Activated T-cell treated with anti-CD3 and anti-CD28 coated beads, Interleukin-2, amount 50 U/mL, for 48 hours (primary cell): ENCODE measurements at regions not wholly inside any gene's neighbourhood (a gene's known extent, or its start where the extent isn't known, plus 50 kb on each side); places are given as distances from the start of the nearest gene placed in this dataset.

Source experiments
- DNase-seq, 2 experiments: peaks; one replicate each; pipeline ENCODE4 v3.0.0-alpha.2; 2020

DNA sequence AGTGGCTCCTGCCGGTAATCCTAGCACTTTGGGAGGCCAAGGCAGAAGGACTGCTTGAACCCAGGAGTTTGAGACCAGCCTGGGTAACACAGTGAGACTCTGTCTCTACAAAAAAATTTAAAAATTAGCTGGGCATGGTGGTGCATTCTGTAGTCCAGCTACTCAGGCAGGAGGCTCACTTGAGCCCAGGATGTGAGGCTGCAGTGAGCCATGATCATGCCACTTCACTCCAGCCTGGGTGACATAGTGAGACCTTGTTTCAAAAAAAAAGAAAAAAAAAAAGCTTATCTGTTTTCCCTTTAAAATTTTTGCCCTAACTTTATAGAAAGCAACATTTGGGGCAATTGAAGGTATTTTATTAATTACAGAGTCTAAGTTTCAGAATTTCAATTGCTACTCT, 486.0 kb downstream of the BCAT1 start:
- DNase-seq: no peak

DNA sequence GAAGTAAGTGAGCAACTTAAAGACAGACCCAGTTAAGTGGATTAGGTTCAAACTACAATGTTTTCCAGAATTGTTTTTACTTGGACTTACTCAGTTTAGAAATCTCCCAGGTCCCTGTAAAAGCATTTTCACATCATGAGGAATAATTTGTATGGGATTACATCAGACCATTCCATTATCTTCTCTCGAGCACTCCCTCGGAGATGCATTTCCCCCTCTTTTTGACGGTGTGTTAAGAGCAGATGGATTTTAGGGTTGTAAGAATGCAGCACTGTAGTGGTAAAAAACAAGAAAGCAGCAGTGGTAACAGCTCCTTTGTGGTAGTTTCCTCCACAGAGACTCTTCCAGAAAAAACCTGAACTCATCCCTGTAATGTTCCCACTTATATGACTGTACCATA, 488.4 kb downstream of the BCAT1 start:
- no peak for DNase-seq

DNA sequence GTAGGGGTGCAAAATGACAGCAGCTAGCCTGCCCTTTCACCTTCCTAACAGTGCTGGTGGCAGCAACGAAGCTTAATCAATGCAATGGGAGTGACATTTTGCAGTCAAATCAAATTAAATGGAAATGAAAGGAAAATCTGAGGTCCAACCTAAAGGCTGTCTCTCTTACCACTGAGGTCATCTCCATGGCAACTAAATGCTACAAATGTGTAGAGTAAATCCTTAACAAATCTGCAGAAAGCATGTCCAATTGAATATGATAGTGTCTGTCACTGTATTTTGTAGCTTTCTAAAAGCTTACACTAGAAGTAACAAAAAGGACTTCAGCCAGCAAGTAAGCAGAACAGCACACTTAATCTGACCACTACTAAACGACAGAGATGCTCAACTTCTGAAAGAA, 488.8 kb downstream of the BCAT1 start:
- DNase-seq: no peak

DNA sequence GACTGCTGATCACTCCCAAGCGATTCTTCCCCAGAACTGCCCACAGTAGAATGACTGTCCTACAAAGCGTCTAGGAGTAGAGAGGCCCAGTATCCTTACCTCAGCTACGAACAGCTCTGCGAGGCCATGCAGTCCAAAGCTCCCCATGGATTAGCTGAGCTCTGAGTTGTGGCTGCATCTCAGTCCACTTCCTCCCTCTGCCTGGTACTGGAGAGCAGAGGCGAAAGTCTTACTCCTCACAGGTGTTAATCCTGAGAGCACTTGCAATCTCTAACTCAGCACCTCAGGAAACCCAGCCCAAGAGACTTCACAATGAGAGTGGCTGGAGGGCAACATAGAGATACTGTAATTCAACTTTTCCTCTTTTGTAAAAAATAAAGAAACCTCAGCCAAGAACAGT, 493.1 kb downstream of the BCAT1 start:
- no peak for DNase-seq

DNA sequence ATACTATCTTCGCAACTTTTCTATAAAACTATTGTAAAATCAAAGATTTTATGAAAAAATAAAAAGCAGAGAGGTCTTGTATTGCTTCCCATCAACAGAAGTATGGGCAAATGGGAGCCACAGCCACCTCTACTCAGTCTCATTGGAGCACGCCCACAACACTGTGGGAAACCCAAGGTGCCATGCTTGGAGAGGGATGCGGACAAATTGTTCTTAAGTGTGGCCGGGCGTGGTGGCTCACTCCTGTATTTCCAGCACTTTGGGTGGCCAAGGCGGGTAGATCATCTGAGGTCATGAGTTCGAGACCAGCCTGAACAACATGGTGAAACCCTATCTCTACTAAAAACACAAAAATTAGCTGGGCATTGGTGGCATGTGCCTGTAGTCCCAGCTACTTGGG, 498.2 kb upstream of the SOX5 start:
- no peak for DNase-seq

DNA sequence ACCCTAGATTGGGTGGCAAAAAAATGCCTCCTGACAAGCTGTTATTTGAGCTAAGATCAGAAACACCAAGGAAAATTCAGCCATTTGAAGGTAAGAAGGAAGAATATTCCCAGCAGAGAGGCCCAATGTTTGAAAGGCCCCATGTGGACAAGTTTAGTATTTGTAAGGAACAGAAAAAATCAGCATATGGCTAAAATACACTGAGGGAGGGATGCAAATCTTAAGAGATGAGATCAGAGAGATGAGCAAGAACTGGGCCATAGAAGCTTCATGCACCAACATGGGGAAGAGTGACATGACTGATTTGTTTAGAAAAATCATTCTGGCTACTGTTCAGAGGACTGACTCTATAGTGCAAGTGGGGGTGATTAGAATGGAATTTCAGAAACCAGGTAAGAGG, 496.8 kb upstream of the SOX5 start:
- no peak for DNase-seq

DNA sequence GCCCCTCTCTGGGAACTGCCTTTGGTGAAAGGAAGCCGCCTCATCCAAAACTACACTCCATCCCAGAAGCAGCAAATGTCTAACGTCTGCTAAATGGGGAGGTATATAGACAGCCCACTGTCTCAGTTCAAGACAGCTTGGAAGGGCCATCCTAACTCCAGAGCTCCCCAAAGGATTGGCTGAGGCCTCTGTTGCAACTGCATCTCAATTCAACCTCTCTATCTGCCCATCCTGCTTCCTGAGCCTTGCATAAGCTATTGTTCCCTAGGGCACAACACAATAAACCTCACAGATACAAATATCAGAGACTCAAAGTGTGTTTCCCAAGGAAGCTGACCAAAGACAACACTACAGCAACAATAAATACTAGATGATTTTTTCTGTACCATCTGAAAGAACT, 495.2 kb upstream of the SOX5 start:
- DNase-seq: no peak

DNA sequence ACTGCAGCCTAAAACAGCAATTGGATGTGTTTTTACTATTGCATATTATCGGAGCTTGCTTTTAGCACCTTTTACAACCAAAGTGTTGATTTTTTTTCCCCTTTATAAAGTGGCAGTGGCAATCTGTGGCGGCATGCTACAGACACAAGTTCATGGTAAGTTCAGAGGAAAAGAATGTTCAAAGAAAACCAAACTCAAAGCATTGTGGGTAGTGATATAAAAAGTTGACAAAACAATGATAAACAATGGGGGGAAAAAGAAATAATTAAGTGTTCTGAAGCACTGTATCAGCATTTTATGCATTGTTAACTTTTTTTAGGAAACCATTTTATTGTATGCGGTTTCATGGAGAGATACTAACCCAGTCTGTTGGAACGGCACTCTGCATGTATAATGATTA, 492.0 kb upstream of the SOX5 start:
- DNase-seq: no peak

DNA sequence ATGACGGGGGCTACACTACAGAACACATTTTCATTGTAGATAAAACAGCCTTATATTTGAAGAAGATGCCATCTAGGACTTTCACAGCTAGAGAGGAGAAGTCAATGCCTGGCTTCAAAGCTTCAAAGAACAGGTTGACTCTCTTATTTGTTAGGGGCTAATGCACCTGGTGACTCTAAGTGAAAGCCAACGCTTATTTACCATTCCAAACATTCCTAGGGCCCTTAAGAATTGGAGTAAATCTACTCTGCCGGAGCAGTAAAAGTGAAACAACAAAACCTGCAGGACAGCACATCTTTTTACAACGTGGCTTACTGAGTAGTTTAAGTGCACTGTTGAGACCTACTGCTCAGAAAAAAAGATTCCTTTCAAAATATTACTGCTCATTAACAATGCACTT, 487.2 kb upstream of the SOX5 start:
- DNase-seq: no peak

DNA sequence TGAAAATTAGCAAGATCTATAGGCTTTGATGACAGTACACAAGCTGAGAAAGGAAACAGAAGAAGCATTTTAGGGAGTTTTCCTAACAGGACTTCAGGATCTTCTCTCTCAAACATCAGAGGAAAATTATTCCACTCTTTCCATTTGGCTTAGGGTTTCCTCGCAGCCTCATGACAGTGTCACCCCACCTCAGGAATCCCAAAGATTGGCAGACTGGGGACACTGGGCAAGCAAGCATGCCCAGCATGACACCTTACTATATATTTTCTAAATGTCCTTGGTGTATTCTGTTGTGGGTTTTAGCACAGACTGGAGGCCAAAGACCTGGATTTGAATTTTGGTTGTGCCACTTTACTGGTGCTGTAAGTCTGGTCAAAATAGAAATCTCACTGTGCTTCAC, 482.4 kb upstream of the SOX5 start:
- DNase-seq: no peak

DNA sequence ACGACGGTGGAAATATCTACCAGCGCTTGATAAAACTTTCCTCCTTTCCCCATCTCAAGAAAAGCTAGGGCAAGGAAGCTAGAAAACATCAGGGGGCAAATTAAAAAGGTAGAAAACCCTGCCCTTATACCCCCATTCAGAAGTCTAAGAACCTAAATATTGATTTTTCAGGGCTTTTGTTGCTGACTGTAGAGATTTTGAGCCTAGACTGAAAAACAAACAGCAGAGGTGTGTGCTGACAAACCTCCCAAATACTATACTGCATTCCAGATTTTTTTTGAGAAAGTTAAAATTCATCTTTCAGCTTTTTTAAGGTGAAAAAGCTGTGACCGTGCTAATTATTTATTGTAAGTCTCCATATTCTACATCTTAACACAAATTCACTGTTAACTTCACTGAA, 478.3 kb upstream of the SOX5 start:
- no peak for DNase-seq

DNA sequence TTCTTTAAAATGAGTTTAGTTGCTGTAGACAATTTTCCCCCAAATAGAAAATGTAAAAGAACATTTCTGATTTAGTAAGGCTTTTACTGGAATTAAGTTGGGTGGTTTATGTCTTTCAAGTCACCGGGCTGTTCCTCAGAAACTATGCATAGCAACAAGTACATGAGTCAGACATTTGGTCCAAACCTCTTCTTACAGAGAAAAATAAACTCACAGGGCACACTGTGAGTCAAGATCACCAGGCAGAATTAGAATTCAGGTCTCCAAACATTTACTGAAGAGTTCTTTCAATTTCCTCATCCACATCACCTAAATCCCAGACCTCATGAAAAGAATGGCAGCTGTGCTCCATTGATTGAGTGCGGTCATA, 476.1 kb upstream of the SOX5 start:
- DNase-seq: no peak

DNA sequence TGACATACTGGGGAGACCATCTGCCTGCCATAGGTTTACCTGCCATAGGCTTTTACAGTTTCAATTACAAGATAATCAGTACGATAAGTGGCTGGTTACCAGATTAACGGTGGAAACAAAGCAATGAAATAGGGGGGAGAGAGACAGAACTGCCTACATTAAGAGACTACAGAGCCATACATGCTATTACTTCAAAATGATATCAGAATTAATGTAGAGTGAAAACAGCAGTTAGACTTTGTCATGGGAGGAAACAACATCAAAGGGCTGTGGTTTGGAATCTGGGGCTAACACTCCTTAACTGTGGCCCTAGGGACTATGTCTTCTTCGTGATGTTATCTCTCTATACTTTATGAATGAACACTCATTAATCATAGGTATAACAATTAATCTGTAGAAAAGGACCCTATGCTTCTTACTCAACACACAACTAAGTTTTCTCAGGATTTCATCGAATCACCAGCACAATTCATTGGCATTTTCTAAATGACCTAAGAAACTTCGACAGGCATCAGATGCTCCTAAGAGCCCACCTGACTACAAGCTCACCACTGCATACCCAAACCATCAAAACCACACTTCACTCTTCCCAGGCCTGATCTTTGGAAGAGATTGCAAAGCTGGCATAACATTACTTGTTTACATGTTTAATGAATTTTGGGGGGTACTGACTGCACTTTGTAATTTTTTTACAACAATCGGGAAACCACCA, 475.6 kb upstream of the SOX5 start:
- no peak for DNase-seq

DNA sequence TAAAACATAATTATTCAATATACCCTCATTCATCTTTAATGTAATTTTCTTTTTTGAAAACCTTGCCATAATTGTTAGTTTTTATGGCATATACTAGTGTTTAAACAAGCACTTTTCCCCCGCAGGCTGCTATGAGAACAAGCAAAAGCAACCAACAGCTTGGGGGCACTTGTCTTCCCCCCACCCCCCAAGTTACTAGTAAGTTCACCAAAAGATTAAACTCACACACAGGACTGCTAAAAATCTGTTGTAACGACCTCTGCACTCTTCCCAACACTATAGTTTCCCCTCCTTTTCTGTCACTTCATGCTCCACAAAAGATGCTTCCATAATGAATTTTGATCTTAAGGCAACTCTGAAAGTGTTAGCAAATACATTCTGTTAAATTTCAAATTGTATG, 474.9 kb upstream of the SOX5 start:
- DNase-seq: no peak

DNA sequence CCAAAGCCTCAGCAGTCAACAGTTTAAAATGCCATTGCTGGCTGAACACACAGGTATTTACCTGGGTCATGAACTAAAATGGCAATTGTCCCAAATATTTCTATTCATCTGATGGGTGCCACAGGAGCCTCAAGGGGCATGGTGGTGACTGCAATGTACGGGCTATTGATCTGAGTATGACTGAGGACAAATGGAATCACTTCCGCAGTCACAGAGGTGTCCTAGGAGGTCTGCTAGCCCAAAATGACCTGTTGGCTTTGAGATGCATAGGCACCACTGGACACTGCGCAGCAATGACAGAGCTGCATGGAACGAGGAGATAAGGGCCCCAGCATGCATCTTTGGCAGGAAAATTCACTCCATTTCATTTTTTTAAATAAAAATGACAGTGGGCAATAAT, 474.1 kb upstream of the SOX5 start:
- no peak for DNase-seq

DNA sequence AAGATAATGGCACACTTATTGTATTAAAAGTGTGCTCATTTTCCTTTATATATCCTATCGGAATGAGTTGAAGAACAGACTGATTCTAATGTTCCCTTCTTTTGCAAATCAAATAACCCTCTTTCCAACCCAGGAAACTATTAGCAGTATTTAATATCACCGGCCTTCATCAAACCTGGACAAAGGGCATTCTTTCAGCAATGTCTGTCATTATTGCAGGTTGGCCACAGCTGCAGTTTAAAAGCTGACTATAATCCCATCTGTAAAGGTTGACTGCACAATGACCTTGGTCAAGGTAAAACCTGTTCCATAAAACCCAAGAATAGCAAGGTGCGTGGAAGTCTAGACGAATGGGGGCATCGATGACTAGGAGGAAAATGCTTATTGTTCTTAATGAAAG, 472.3 kb upstream of the SOX5 start:
- no peak for DNase-seq

DNA sequence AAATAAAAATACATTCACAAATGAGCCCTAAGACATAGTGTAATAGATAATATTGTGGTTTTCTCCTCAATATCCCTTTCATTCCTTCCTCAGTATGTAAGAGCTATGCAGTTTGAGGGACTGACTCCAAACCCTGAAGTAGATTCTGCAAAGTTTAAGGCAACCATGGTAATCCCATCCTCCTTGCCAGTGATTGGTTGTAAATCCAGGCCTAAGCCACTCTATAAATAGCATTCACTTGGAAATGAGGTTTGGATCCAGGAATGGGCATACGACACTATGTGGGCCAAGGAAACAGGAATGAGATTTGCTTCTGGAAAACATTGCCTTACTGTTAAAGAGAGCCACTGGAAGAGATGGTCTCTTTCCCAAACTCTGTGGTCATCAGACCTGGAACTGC, 468.7 kb upstream of the SOX5 start:
- no peak for DNase-seq

DNA sequence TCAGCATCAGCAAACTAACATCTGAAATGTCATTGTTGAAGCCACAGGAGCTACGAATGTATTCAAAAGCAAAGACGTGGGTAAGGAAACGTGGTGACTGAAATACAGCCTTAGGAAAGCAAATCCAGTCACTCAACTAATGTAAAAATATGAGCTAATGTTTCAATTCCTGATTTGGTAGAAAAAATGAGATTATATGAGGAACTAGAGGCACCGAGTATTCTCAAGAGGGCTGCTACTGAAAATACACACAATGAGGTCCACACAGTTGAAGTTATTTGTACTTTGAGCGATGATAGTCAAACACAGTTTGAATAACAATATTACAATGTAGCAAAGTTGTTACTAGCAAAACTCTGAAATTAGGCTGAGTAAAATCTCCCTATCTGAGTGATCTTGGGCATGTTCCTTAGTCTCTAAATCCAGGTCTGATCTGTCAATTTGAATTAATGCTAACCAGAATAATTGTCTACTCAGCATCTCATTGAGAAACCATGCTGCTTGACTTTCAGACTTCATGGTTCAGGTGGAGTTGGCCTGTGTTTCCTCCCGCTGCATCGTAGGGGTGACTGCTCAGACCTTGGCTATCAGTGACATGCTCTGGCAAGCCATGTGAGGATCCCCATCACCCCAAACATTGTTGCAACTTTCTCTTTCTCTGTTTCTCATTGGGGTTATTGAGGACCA, 467.1 kb upstream of the SOX5 start:
- DNase-seq: no peak

DNA sequence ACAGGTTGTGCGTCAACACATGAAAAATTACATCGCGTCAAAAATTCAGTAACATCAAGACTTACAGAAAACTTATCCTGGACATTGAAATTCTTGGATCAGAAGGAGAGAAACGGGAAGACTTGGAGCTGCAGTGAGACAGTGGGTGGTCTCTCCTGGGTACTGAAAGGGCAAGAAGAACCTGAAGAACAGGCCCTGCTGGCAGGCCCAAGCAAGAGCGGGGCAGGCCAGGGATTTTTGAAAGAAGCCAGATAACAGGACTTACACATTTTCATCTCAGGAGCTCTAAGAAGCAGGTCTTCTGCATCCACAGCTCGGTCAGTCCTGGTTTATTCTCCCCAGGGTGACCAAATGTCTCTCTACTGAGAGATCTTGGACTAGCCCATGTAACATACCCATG, 466.5 kb upstream of the SOX5 start:
- DNase-seq: no peak

DNA sequence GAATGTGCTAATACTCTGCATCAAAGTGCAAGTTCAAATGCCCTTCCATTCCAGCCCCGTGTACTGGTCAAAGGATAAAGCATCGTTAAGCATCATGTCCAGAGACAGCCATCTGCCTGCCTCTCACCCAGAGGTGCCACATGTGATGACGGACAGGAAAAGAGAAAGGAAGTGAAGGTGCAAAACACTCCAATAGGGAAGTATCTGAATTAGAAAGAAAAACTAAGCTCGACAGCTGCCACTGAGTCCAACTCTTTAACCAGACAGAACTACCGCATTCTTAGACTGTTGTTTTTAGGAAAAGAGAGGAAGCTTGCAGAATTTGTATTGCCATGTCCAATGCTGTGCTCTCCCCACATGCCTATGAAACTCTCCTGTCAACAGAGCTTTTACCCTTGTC, 465.0 kb upstream of the SOX5 start:
- DNase-seq: no peak

DNA sequence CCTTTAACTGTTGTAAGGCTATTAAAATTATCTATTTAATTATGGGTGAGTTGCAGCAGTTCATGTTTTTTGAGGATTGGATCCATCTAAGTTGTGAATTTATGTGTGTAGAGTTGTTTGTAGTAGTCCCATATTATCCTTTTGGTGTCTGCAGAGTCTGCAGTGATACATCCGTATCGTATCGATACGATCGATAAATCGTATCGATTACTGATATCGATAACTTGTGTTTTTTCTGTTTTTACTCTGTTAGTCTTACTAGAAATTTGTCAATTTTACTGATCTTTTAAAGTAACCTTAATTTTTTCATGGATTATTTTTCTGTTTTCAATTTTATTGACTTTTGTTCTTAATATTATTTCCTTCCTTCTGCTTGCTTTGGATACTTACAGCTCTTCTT, 462.5 kb upstream of the SOX5 start:
- DNase-seq: no peak

DNA sequence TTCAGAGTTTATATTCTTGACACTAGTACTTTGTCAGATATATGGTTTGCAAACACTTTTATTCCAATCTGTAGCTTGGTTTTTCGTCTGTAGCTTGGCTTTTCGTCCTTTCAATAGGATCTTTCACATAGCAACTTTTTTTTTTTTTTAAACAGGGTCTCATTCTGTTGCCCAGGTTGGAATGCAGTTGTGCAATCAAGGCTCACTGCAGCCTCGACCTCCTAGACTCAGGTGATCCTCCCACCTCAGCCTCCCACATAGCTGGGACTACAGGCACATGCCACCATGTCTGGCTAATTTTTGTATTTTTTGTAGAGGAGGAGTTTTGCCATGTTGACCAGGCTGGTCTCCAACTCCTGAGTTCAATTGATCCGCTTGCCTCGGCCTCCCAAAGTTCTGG, 460.4 kb upstream of the SOX5 start:
- no peak for DNase-seq

DNA sequence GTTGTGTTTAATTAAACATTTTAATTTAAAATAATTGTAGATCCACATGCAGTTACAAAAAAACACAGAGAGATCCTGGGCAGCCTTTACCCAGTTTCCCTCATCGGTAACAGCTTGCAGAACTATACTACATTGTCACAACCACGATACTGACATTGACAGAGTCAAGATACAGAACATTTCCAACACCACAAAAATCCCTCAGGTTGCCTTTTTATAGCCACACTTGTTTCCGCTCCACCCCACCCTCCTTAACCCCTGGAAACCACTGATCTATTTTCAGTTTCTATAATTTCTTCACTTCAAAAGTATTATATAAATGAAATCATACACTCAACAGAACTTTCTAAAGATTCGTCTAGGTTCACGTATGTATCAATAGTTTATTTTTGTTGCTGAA, 458.8 kb upstream of the SOX5 start:
- DNase-seq: no peak

DNA sequence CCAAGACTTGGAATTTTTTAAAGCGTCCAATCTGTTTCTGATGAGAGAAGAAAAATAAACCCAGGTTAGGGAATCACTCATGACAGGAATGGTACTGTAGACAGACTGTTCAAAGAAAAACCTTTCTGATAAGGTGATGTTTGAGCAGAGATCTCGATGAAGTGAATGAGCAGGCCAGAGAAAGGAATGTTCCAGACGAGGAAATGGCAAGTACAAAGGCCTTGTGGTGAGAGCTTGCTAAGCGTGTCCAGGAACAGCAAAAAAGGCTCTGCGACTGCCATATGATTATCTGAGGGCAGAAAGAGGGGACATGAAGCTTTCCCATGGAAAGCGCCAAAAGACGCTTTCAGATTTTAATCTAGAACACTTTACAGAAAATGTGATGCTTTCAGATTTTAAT, 458.4 kb upstream of the SOX5 start:
- no peak for DNase-seq

DNA sequence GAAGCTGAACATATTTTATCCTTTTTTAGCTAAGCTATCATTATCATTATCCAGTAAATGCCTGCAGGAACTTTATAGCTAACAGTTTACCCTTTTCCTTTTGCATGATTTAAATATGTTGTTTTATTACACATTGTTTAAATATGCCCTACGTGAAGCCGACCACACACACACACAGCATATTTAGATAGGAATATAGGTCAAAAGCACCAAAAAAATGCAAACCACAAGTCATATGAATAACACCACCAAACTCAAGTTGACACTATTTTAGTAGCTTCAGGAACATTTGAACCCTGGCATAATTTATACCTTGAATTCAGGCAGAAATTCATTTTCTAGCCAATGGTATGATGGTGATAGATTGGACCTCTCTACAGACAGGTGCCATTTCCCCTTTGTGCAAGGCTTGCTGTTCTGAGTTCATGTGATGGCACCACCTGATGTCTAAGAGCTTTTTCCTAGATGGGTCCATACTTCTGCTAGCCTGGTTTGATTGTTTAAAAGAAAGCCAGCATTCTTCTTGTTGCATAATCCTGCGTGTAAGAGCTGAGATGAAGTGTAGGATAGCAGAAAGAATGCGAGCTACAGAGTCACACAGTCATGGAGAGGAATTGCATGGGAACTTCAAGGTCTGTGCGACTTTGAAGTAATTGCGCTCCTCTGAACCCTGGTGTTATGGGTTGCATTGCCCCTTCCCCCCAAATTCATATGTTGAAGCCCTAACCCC, 454.8 kb upstream of the SOX5 start:
- no peak for DNase-seq
